ENCODE measurements at regions not wholly inside any gene's neighbourhood (a gene's known extent, or its start where the extent isn't known, plus 50 kb on each side); places are given as distances from the start of the nearest gene placed in this dataset.

DNA sequence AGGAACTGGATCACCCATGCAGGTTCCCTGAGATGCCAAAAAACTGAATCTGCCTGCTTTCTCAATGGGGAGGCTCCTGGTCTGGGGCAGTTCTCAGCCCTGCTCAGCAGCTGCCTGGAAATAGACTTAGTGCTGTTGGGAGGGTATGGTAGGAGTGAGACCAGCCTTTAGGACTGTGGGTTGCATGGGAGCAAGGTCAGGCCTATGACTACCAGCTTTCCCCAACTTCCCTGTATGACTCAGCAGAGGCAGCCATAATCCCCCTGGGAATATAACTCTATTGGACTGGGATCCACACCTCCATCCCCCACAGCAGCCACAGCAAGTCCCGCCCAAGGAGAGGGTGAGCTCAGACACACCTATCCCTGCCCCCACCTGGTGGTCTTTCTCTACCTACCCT is 87.0 kb downstream of the CFAP44 start:
- TF ChIP-seq EP300 (IDR thresholded peaks at IDR 0.05; ENCODE audit: borderline replicate concordance in 1 of 2, control insufficient read depth in 1 of 2, low read depth in 2 of 2, low read length in 2 of 2) = no peak
- TF ChIP-seq, protein P1, sequence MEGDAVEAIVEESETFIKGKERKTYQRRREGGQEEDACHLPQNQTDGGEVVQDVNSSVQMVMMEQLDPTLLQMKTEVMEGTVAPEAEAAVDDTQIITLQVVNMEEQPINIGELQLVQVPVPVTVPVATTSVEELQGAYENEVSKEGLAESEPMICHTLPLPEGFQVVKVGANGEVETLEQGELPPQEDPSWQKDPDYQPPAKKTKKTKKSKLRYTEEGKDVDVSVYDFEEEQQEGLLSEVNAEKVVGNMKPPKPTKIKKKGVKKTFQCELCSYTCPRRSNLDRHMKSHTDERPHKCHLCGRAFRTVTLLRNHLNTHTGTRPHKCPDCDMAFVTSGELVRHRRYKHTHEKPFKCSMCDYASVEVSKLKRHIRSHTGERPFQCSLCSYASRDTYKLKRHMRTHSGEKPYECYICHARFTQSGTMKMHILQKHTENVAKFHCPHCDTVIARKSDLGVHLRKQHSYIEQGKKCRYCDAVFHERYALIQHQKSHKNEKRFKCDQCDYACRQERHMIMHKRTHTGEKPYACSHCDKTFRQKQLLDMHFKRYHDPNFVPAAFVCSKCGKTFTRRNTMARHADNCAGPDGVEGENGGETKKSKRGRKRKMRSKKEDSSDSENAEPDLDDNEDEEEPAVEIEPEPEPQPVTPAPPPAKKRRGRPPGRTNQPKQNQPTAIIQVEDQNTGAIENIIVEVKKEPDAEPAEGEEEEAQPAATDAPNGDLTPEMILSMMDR (IDR thresholded peaks at IDR 0.05 in 2 of 3, conservative IDR thresholded peaks at IDR 0.05 in 1 of 3; ENCODE audit: control insufficient read depth in 2 of 3, extremely low read depth in 1 of 3, insufficient read depth in 1 of 3, low read depth in 3 of 3, low read length in 3 of 3) = no peak
- no peak for TF ChIP-seq EGR1 (IDR thresholded peaks at IDR 0.05; ENCODE audit: borderline replicate concordance in 1 of 2, low read depth in 2 of 2, low read length in 2 of 2)
- TF ChIP-seq JUND (IDR thresholded peaks at IDR 0.05; ENCODE audit: low read depth, low read length) = no peak
- no peak for TF ChIP-seq POLR2AphosphoS5 (IDR thresholded peaks at IDR 0.05; ENCODE audit: low read length)
- no peak for TF ChIP-seq POLR2A (IDR thresholded peaks at IDR 0.05; ENCODE audit: low read depth, low read length)
- no peak for TF ChIP-seq MTA3 (IDR thresholded peaks at IDR 0.05; ENCODE audit: borderline replicate concordance, low read length)
- TF ChIP-seq MYC (IDR thresholded peaks at IDR 0.05; ENCODE audit: insufficient read depth, insufficient read length, insufficient replicate concordance, low read length, severe bottlenecking) = no peak
- TF ChIP-seq EZH2 (IDR thresholded peaks at IDR 0.05; ENCODE audit: borderline replicate concordance, control insufficient read depth, low read depth, low read length) = no peak
- no peak for TF ChIP-seq CBFB (IDR thresholded peaks at IDR 0.05; ENCODE audit: low read depth)
- no peak for TF ChIP-seq SMAD1 (IDR thresholded peaks at IDR 0.05; ENCODE audit: low read depth, partially characterized antibody)
- TF ChIP-seq ZNF274 (IDR thresholded peaks at IDR 0.05; ENCODE audit: insufficient read depth, insufficient read length) = no peak

All from GM12878 (cell line).